ENCODE measurements at regions not wholly inside any gene's neighbourhood (a gene's known extent, or its start where the extent isn't known, plus 50 kb on each side); places are given as distances from the start of the nearest gene placed in this dataset.

- DNase-seq (ENCODE audit: low read depth) = peak; percentile 86
- no peak for TF ChIP-seq CTCF (IDR thresholded peaks at IDR 0.05; ENCODE audit: insufficient read depth, low read depth, low read length)
- H3K4me3 ChIP-seq (ENCODE audit: low read depth, low read length) = no peak overlapping the region
These were observed 116.4 kb downstream of the LRIG3 start for GRCh38 chr12:58803908-58804307.

GRCh38 chr12:58804749-58805148 lies 115.6 kb downstream of the LRIG3 start:
- H3K4me3 ChIP-seq (ENCODE audit: low read depth, low read length) = no peak overlapping the region
- DNase-seq (ENCODE audit: low read depth) = no peak
- TF ChIP-seq CTCF (IDR thresholded peaks at IDR 0.05; ENCODE audit: insufficient read depth, low read depth, low read length) = peak; percentile 49

DNA sequence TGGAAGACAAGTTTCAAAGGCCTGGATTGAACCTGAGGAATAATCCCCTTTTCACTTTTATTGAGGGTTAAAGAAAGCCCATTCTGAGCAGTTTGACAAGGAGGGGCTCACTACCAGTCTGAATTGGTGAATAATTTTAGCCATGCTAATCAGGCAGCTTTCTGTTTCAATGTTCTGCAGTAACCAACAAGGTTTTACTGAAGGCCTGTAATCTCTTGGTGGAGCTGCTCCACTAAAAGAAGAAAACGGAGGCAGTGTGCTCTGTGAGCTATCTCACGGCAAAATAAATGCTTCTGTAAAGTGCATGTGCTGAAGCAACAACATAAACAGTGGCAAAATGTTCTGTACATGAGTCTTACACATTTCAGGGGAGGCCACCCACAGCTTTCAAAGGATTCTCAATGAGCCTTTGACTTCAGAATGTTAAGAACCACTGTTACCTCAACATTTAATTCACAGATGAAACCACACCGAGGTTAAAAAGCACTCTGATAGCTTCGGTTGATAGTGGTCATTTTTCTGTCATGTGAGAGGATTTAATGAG lies 111.2 kb downstream of the LRIG3 start:
- H3K4me3 ChIP-seq (ENCODE audit: low read depth, low read length) = no peak overlapping the region
- TF ChIP-seq CTCF (IDR thresholded peaks at IDR 0.05; ENCODE audit: insufficient read depth, low read depth, low read length) = no peak
- peak; percentile 51 for DNase-seq (ENCODE audit: low read depth)

- no peak for TF ChIP-seq CTCF (IDR thresholded peaks at IDR 0.05; ENCODE audit: insufficient read depth, low read depth, low read length)
- DNase-seq (ENCODE audit: low read depth) = no peak
- no peak overlapping the region for H3K4me3 ChIP-seq (ENCODE audit: low read depth, low read length)
These were observed 109.0 kb downstream of the LRIG3 start for GRCh38 chr12:58811346-58811745.

- no peak for TF ChIP-seq CTCF (IDR thresholded peaks at IDR 0.05; ENCODE audit: insufficient read depth, low read depth, low read length)
- H3K4me3 ChIP-seq (ENCODE audit: low read depth, low read length) = no peak overlapping the region
- no peak for DNase-seq (ENCODE audit: low read depth)
These were observed 108.1 kb downstream of the LRIG3 start for GRCh38 chr12:58812214-58812613.

GRCh38 chr12:58814036-58814435 lies 106.3 kb downstream of the LRIG3 start:
- DNase-seq (ENCODE audit: low read depth) = no peak
- no peak overlapping the region for H3K4me3 ChIP-seq (ENCODE audit: low read depth, low read length)
- TF ChIP-seq CTCF (IDR thresholded peaks at IDR 0.05; ENCODE audit: insufficient read depth, low read depth, low read length) = no peak

- TF ChIP-seq CTCF (IDR thresholded peaks at IDR 0.05; ENCODE audit: insufficient read depth, low read depth, low read length) = no peak
These were observed 105.1 kb downstream of the LRIG3 start for GRCh38 chr12:58815235-58815634.

More at GRCh38 chr12:58815235-58815634, 105.1 kb downstream of the LRIG3 start:
- H3K4me3 ChIP-seq (ENCODE audit: low read depth, low read length) = no peak overlapping the region
- DNase-seq (ENCODE audit: low read depth) = no peak

Data from fibroblast of villous mesenchyme (primary cell).